CD8-positive, alpha-beta memory T cell (primary cell): ENCODE measurements at regions not wholly inside any gene's neighbourhood (a gene's known extent, or its start where the extent isn't known, plus 50 kb on each side); places are given as distances from the start of the nearest gene placed in this dataset.

Experiments used
- CTCF ChIA-PET: fragments of 350-600 bp; sonication (Branson Sonifier 250); formaldehyde crosslinking; loops from one replicate; lab custom pipeline; 2021; ENCODE audit warnings: antibody characterized with exemption; lab: Charles Lee
- POLR2A ChIA-PET: fragments of 350-600 bp; sonication (Branson Sonifier 250); formaldehyde crosslinking; loops from one replicate; lab custom pipeline; 2021; ENCODE audit warnings: antibody characterized with exemption; lab: Charles Lee
- DNase-seq, 5 donors: peaks; one replicate each; pipeline versions ENCODE4 v3.0.0 to v3.0.0-alpha.2; 2020 to 2022; ENCODE audit warnings: mixed read lengths in 1 of 5
- H3K27ac ChIP-seq: one replicate; pipeline ENCODE4 v1.7.0; 2013; ENCODE audit warnings: low read depth, mild to moderate bottlenecking, low read length, moderate library complexity
- H3K27me3 ChIP-seq: 2 replicates; pipeline ENCODE4 v1.7.0; 2013; ENCODE audit warnings: low read length, mild to moderate bottlenecking; ENCODE audit not compliant: insufficient read depth, poor library complexity, severe bottlenecking
- H3K36me3 ChIP-seq: 2 replicates; pipeline ENCODE4 v1.7.0; 2013; ENCODE audit warnings: mild to moderate bottlenecking, low read length, moderate library complexity; ENCODE audit not compliant: insufficient read depth
- H3K4me1 ChIP-seq: 2 replicates; pipeline ENCODE4 v1.7.0; 2013; ENCODE audit warnings: mild to moderate bottlenecking, low read length, moderate library complexity; ENCODE audit not compliant: insufficient read depth
- H3K4me3 ChIP-seq: 2 replicates; pipeline ENCODE4 v1.7.0; 2013; ENCODE audit warnings: mild to moderate bottlenecking, low read length
- H3K9me3 ChIP-seq: 2 replicates; pipeline ENCODE4 v1.7.0; 2013; ENCODE audit warnings: mild to moderate bottlenecking, low read length
- H3K27ac Mint-ChIP-seq, 8 donors: one replicate each; pipeline ENCODE4 v1.8.0; 2020 to 2021; ENCODE audit warnings: mixed read lengths in 8 of 8, mild to moderate bottlenecking in 6 of 8, inconsistent platforms in 3 of 8, moderate library complexity in 3 of 8
- H3K27me3 Mint-ChIP-seq, 2 donors: one replicate each; pipeline ENCODE4 v1.8.0; 2020 to 2021; ENCODE audit warnings: mixed read lengths in 2 of 2, mild to moderate bottlenecking in 1 of 2, moderate library complexity in 1 of 2
- H3K36me3 Mint-ChIP-seq, 3 donors: one replicate each; pipeline ENCODE4 v1.8.0; 2020 to 2021; ENCODE audit warnings: mixed read lengths in 3 of 3, inconsistent platforms in 1 of 3, mild to moderate bottlenecking in 1 of 3
- H3K4me1 Mint-ChIP-seq, 3 donors: one replicate each; pipeline ENCODE4 v1.8.0; 2020 to 2021; ENCODE audit warnings: mixed read lengths in 3 of 3, inconsistent platforms in 1 of 3, mild to moderate bottlenecking in 1 of 3
- H3K4me3 Mint-ChIP-seq, 7 donors: one replicate each; pipeline ENCODE4 v1.8.0; 2020 to 2021; ENCODE audit warnings: mixed read lengths in 7 of 7, mild to moderate bottlenecking in 6 of 7, moderate library complexity in 4 of 7, inconsistent platforms in 2 of 7
- H3K9me3 Mint-ChIP-seq, 5 donors: one replicate each; pipeline ENCODE4 v1.8.0; 2020 to 2022; ENCODE audit warnings: mixed read lengths in 5 of 5, mild to moderate bottlenecking in 3 of 5, moderate library complexity in 2 of 5, inconsistent platforms in 1 of 5

- peak in 1 of 5 donors; percentile 26 for DNase-seq
- no peaks in the 10 kb centered on the region for H3K4me1 ChIP-seq
Measured at GRCh38 chr10:130761788-130762301, 549.7 kb downstream of the TCERG1L start.

GRCh38 chr10:130762491-130762890 is 549.0 kb downstream of the TCERG1L start:
- H3K4me3 Mint-ChIP-seq: no peak overlapping the region
- no peaks in the 10 kb centered on the region for H3K4me1 ChIP-seq
- no peaks in the 10 kb centered on the region for H3K36me3 ChIP-seq
- H3K27ac Mint-ChIP-seq: no peak overlapping the region
- H3K9me3 Mint-ChIP-seq: peaks cover 0 to 13% (median 6%) of the 10 kb centered on the region in 5 donors
- no peaks in the 10 kb centered on the region for H3K9me3 ChIP-seq
- no peak overlapping the region for H3K27ac ChIP-seq
- POLR2A ChIA-PET: no interaction called here
- no peaks in the 10 kb centered on the region for H3K4me1 Mint-ChIP-seq
- no peaks in the 10 kb centered on the region for H3K36me3 Mint-ChIP-seq
- H3K27me3 Mint-ChIP-seq: peaks cover 0 to 5% of the 10 kb centered on the region in 2 donors
- CTCF ChIA-PET: no interaction called here
- peak in 1 of 5 donors; percentile 8 for DNase-seq
- H3K4me3 ChIP-seq: no peak overlapping the region
- no peaks in the 10 kb centered on the region for H3K27me3 ChIP-seq

More at GRCh38 chr10:130761788-130762301, 549.7 kb downstream of the TCERG1L start:
- Histone ChIP-seq H3K27ac (no peak overlapping the region), H3K4me3 (no peak overlapping the region), H3K36me3 (no peaks in the 10 kb centered on the region), H3K9me3 (no peaks in the 10 kb centered on the region), H3K27me3 (no peaks in the 10 kb centered on the region)
- Mint-ChIP-seq H3K36me3 (no peaks in the 10 kb centered on the region), H3K9me3 (peaks cover 0 to 13% (median 7%) of the 10 kb centered on the region in 5 donors), H3K4me3 (no peak overlapping the region), H3K4me1 (no peaks in the 10 kb centered on the region), H3K27me3 (peaks cover 0 to 5% of the 10 kb centered on the region in 2 donors), H3K27ac (peak overlapping the region in 1 of 8 donors; percentile 69)
- ChIA-PET POLR2A (no interaction called here), CTCF (no interaction called here)

GRCh38 chr10:130763071-130763470 is 548.5 kb downstream of the TCERG1L start:
- DNase-seq: peak in 1 of 5 donors; percentile 14
- ChIA-PET POLR2A (no interaction called here), CTCF (no interaction called here)
- Histone ChIP-seq H3K4me1 (no peaks in the 10 kb centered on the region), H3K27ac (no peak overlapping the region), H3K36me3 (no peaks in the 10 kb centered on the region), H3K27me3 (no peaks in the 10 kb centered on the region), H3K4me3 (no peak overlapping the region), H3K9me3 (no peaks in the 10 kb centered on the region)
- Mint-ChIP-seq H3K27ac (no peak overlapping the region), H3K9me3 (peaks cover 0 to 15% (median 8%) of the 10 kb centered on the region in 5 donors), H3K4me1 (no peaks in the 10 kb centered on the region), H3K36me3 (no peaks in the 10 kb centered on the region), H3K27me3 (peaks cover 0 to 5% of the 10 kb centered on the region in 2 donors), H3K4me3 (no peak overlapping the region)

- no peaks in the 10 kb centered on the region for H3K4me1 ChIP-seq
- Mint-ChIP-seq H3K4me1 (no peaks in the 10 kb centered on the region), H3K27me3 (peaks cover 0 to 5% of the 10 kb centered on the region in 2 donors), H3K4me3 (no peak overlapping the region), H3K36me3 (no peaks in the 10 kb centered on the region), H3K27ac (no peak overlapping the region), H3K9me3 (peaks cover 0 to 18% (median 12%) of the 10 kb centered on the region in 5 donors)
- no peaks in the 10 kb centered on the region for H3K9me3 ChIP-seq
- ChIA-PET CTCF (no interaction called here), POLR2A (no interaction called here)
- no peaks in the 10 kb centered on the region for H3K27me3 ChIP-seq
- H3K36me3 ChIP-seq: no peaks in the 10 kb centered on the region
- H3K27ac ChIP-seq: no peak overlapping the region
- no peak overlapping the region for H3K4me3 ChIP-seq
- DNase-seq: peak in 1 of 5 donors; percentile 11
Measured at GRCh38 chr10:130763491-130763890, 548.0 kb downstream of the TCERG1L start.

GRCh38 chr10:130764651-130765050 is 546.9 kb downstream of the TCERG1L start:
- Histone ChIP-seq H3K4me1 (no peaks in the 10 kb centered on the region), H3K4me3 (no peak overlapping the region), H3K9me3 (no peaks in the 10 kb centered on the region), H3K27me3 (no peaks in the 10 kb centered on the region), H3K27ac (no peak overlapping the region), H3K36me3 (no peaks in the 10 kb centered on the region)
- Mint-ChIP-seq H3K4me1 (no peaks in the 10 kb centered on the region), H3K9me3 (peaks cover 0 to 21% (median 14%) of the 10 kb centered on the region in 5 donors), H3K27ac (no peak overlapping the region), H3K36me3 (peaks cover 0 to 3% (median 0%) of the 10 kb centered on the region in 3 donors), H3K4me3 (no peak overlapping the region), H3K27me3 (peaks cover 0 to 5% of the 10 kb centered on the region in 2 donors)
- CTCF ChIA-PET: no interaction called here
- DNase-seq: peak in 1 of 5 donors; percentile 17
- POLR2A ChIA-PET: no interaction called here

GRCh38 chr10:130766071-130766470 is 545.5 kb downstream of the TCERG1L start:
- Histone ChIP-seq H3K27ac (no peak overlapping the region), H3K9me3 (no peaks in the 10 kb centered on the region), H3K4me1 (no peaks in the 10 kb centered on the region), H3K4me3 (no peak overlapping the region), H3K27me3 (no peaks in the 10 kb centered on the region), H3K36me3 (no peaks in the 10 kb centered on the region)
- DNase-seq: peak in 1 of 5 donors; percentile 20
- H3K9me3 Mint-ChIP-seq: peaks cover 0 to 22% (median 15%) of the 10 kb centered on the region in 5 donors
- POLR2A ChIA-PET: no interaction called here
- H3K27ac Mint-ChIP-seq: no peak overlapping the region
- peaks cover 0 to 4% (median 0%) of the 10 kb centered on the region in 3 donors for H3K36me3 Mint-ChIP-seq
- H3K27me3 Mint-ChIP-seq: peaks cover 0 to 2% of the 10 kb centered on the region in 2 donors
- H3K4me3 Mint-ChIP-seq: no peak overlapping the region
- CTCF ChIA-PET: no interaction called here
- H3K4me1 Mint-ChIP-seq: no peaks in the 10 kb centered on the region

- Histone ChIP-seq H3K27ac (no peak overlapping the region), H3K9me3 (no peaks in the 10 kb centered on the region), H3K4me3 (no peak overlapping the region), H3K27me3 (no peaks in the 10 kb centered on the region), H3K36me3 (no peaks in the 10 kb centered on the region), H3K4me1 (no peaks in the 10 kb centered on the region)
- ChIA-PET CTCF (no interaction called here), POLR2A (no interaction called here)
- Mint-ChIP-seq H3K27ac (no peak overlapping the region), H3K27me3 (no peaks in the 10 kb centered on the region), H3K9me3 (peaks cover 0 to 22% (median 15%) of the 10 kb centered on the region in 5 donors), H3K4me1 (no peaks in the 10 kb centered on the region), H3K36me3 (peaks cover 0 to 4% (median 0%) of the 10 kb centered on the region in 3 donors), H3K4me3 (no peak overlapping the region)
- peak in 1 of 5 donors; percentile 36 for DNase-seq
Measured at GRCh38 chr10:130767116-130767730, 544.3 kb downstream of the TCERG1L start.

GRCh38 chr10:130769146-130770017 is 542.1 kb downstream of the TCERG1L start:
- H3K36me3 Mint-ChIP-seq: peaks cover 0 to 4% (median 0%) of the 10 kb centered on the region in 3 donors
- no peak overlapping the region for H3K27ac Mint-ChIP-seq
- peaks cover 0 to 20% (median 15%) of the 10 kb centered on the region in 5 donors for H3K9me3 Mint-ChIP-seq
- Histone ChIP-seq H3K4me3 (no peak overlapping the region), H3K36me3 (no peaks in the 10 kb centered on the region), H3K4me1 (no peaks in the 10 kb centered on the region), H3K9me3 (no peaks in the 10 kb centered on the region), H3K27ac (no peak overlapping the region), H3K27me3 (no peaks in the 10 kb centered on the region)
- DNase-seq: peak in 1 of 5 donors; percentile 5
- CTCF ChIA-PET: no interaction called here
- no peaks in the 10 kb centered on the region for H3K4me1 Mint-ChIP-seq
- no peak overlapping the region for H3K4me3 Mint-ChIP-seq
- POLR2A ChIA-PET: no interaction called here
- peaks cover 0 to 5% of the 10 kb centered on the region in 2 donors for H3K27me3 Mint-ChIP-seq
